HEK293 (cell line): ENCODE measurements at regions not wholly inside any gene's neighbourhood (a gene's known extent, or its start where the extent isn't known, plus 50 kb on each side); places are given as distances from the start of the nearest gene placed in this dataset.

Source experiments
- CTCF ChIA-PET: fragments of 350-600 bp; formaldehyde crosslinking; extraction: SDS; loops from one replicate; lab custom pipeline; 2021; ENCODE audit warnings: antibody characterized with exemption; lab: Yijun Ruan, JAX
- POLR2A ChIA-PET: fragments of 300-600 bp; formaldehyde crosslinking; extraction: SDS; loops from one replicate; lab custom pipeline; 2020; ENCODE audit warnings: antibody characterized with exemption, inconsistent platforms; lab: Yijun Ruan, JAX
- H3K27ac ChIP-seq: fragments of 200-500 bp; sonication (Bioruptor generic); 2 replicates; pipeline ENCODE4 v1.5.1; 2014; ENCODE audit warnings: low read depth, low read length, control low read depth, inconsistent platforms; ENCODE audit errors: extremely low read depth
- H3K36me3 ChIP-seq, 2 experiments: fragments of 200-500 bp in 1 of 2; sonication (Bioruptor generic) in 1 of 2; 1 replicate in 1 of 2; 2 replicates in 1 of 2; pipeline ENCODE4 v1.5.1; 2014 to 2017; ENCODE audit warnings: inconsistent platforms in 2 of 2, low read length in 2 of 2; ENCODE audit not compliant: control insufficient read depth in 2 of 2, insufficient read depth in 1 of 2
- H3K4me1 ChIP-seq: fragments of 200-500 bp; sonication (Bioruptor generic); 2 replicates; pipeline ENCODE4 v1.5.1; 2014; ENCODE audit warnings: mild to moderate bottlenecking, low read length, inconsistent platforms; ENCODE audit not compliant: control insufficient read depth, insufficient read depth
- H3K4me3 ChIP-seq: 2 replicates; pipeline ENCODE4 v1.5.1; 2011; ENCODE audit warnings: low read depth, mild to moderate bottlenecking, control low read depth, low read length, moderate library complexity
- H3K9me3 ChIP-seq: fragments of 200-500 bp; sonication (Bioruptor generic); 2 replicates; pipeline ENCODE4 v1.5.1; 2014; ENCODE audit warnings: low read depth, low read length, inconsistent platforms; ENCODE audit not compliant: control insufficient read depth, insufficient read depth
- KLF1 ChIP-seq: fragments of 450-650 bp; formaldehyde crosslinking; IDR thresholded peaks from 2 replicates; pipeline ENCODE4 v1.5.1; 2016; ENCODE audit warnings: missing biosample characterization, missing genetic modification characterization
- MZF1 ChIP-seq: fragments of 450-650 bp; formaldehyde crosslinking; IDR thresholded peaks from 2 replicates; pipeline ENCODE4 v1.5.1; 2017; ENCODE audit warnings: missing biosample characterization, missing genetic modification characterization, borderline replicate concordance
- ZBTB20 ChIP-seq: fragments of 450-650 bp; formaldehyde crosslinking; IDR thresholded peaks from 2 replicates; pipeline ENCODE4 v1.5.1; 2016; ENCODE audit warnings: missing biosample characterization, missing genetic modification characterization
- ZFP69B ChIP-seq: fragments of 450-650 bp; formaldehyde crosslinking; IDR thresholded peaks from 2 replicates; pipeline ENCODE4 v1.5.1; 2016; ENCODE audit warnings: missing biosample characterization, missing genetic modification characterization
- ZNF10 ChIP-seq: fragments of 450-650 bp; formaldehyde crosslinking; IDR thresholded peaks from 2 replicates; pipeline ENCODE4 v1.5.1; 2017; ENCODE audit warnings: missing biosample characterization, missing genetic modification characterization
- ZNF112 ChIP-seq: fragments of 450-650 bp; formaldehyde crosslinking; IDR thresholded peaks from 2 replicates; pipeline ENCODE4 v1.5.0; 2017; ENCODE audit warnings: missing biosample characterization, missing genetic modification characterization
- ZNF140 ChIP-seq: fragments of 450-650 bp; formaldehyde crosslinking; IDR thresholded peaks from 2 replicates; pipeline ENCODE4 v1.5.1; 2016; ENCODE audit warnings: missing biosample characterization, missing genetic modification characterization
- ZNF157 ChIP-seq: fragments of 450-650 bp; formaldehyde crosslinking; IDR thresholded peaks from 2 replicates; pipeline ENCODE4 v1.5.1; 2016; ENCODE audit warnings: missing biosample characterization, missing genetic modification characterization
- ZNF280C ChIP-seq: fragments of 450-650 bp; formaldehyde crosslinking; IDR thresholded peaks from 2 replicates; pipeline ENCODE4 v1.5.1; 2016; ENCODE audit warnings: missing biosample characterization, missing genetic modification characterization
- ZNF391 ChIP-seq: fragments of 450-650 bp; formaldehyde crosslinking; IDR thresholded peaks from 2 replicates; pipeline ENCODE4 v1.5.1; 2016; ENCODE audit warnings: low read depth, missing biosample characterization, missing genetic modification characterization, borderline replicate concordance
- ZNF404 ChIP-seq: fragments of 450-650 bp; formaldehyde crosslinking; IDR thresholded peaks from 2 replicates; pipeline ENCODE4 v1.5.1; 2017; ENCODE audit warnings: missing biosample characterization, missing genetic modification characterization
- ZNF510 ChIP-seq: fragments of 450-650 bp; formaldehyde crosslinking; IDR thresholded peaks from 2 replicates; pipeline ENCODE4 v1.5.1; 2018; ENCODE audit warnings: mild to moderate bottlenecking, missing genetic modification characterization, missing biosample characterization; ENCODE audit not compliant: insufficient replicate concordance
- ZNF518A ChIP-seq: fragments of 450-650 bp; formaldehyde crosslinking; conservative IDR thresholded peaks from 2 replicates; pipeline ENCODE4 v1.5.1; 2016; ENCODE audit warnings: low read depth, missing biosample characterization, missing genetic modification characterization
- ZNF555 ChIP-seq: fragments of 450-650 bp; formaldehyde crosslinking; conservative IDR thresholded peaks from 2 replicates; pipeline ENCODE4 v1.5.1; 2017; ENCODE audit warnings: missing biosample characterization, mild to moderate bottlenecking, missing genetic modification characterization, inconsistent platforms
- ZNF571 ChIP-seq: fragments of 450-650 bp; formaldehyde crosslinking; IDR thresholded peaks from 2 replicates; pipeline ENCODE4 v1.5.0; 2017; ENCODE audit warnings: missing biosample characterization, missing genetic modification characterization
- ZNF610 ChIP-seq: fragments of 450-650 bp; formaldehyde crosslinking; IDR thresholded peaks from 2 replicates; pipeline ENCODE4 v1.5.1; 2016; ENCODE audit warnings: missing biosample characterization, missing genetic modification characterization, borderline replicate concordance
- ZNF660 ChIP-seq: fragments of 450-650 bp; IDR thresholded peaks from 2 replicates; pipeline ENCODE4 v1.5.1; 2018; ENCODE audit warnings: missing biosample characterization, mild to moderate bottlenecking, missing genetic modification characterization
- ZNF664 ChIP-seq: fragments of 450-650 bp; formaldehyde crosslinking; IDR thresholded peaks from 2 replicates; pipeline ENCODE4 v1.5.1; 2016; ENCODE audit warnings: missing biosample characterization, missing genetic modification characterization
- ZNF791 ChIP-seq: fragments of 450-650 bp; formaldehyde crosslinking; IDR thresholded peaks from 2 replicates; pipeline ENCODE4 v1.5.1; 2016; ENCODE audit warnings: missing biosample characterization, missing genetic modification characterization
- ZNF830 ChIP-seq: fragments of 450-650 bp; IDR thresholded peaks from 2 replicates; pipeline ENCODE4 v1.5.0; 2018; ENCODE audit warnings: missing biosample characterization, missing genetic modification characterization, low read depth, mild to moderate bottlenecking, moderate library complexity
- ZSCAN30 ChIP-seq: fragments of 450-650 bp; IDR thresholded peaks from 2 replicates; pipeline ENCODE4 v1.5.1; 2018; ENCODE audit warnings: missing biosample characterization, mild to moderate bottlenecking, missing genetic modification characterization, moderate library complexity
- TF ChIP-seq, protein P1 (sequence below): fragments of 450-650 bp; formaldehyde crosslinking; IDR thresholded peaks from 2 replicates; pipeline ENCODE4 v1.5.1; 2016; ENCODE audit warnings: missing biosample characterization, missing genetic modification characterization
- TF ChIP-seq, protein P2 (sequence below): fragments of 450-650 bp; formaldehyde crosslinking; IDR thresholded peaks from 2 replicates; pipeline ENCODE4 v1.5.1; 2016; ENCODE audit warnings: missing biosample characterization, missing genetic modification characterization

- TF ChIP-seq ZNF140 (tag by site-specific recombination) = no peak
- TF ChIP-seq ZNF830 (tag by site-specific recombination) = no peak
- no peak for TF ChIP-seq ZNF391 (tag by site-specific recombination)
- TF ChIP-seq ZNF157 (tag by site-specific recombination) = no peak
- TF ChIP-seq ZNF518A = no peak
- TF ChIP-seq ZNF10 (tag by site-specific recombination) = no peak
- TF ChIP-seq ZNF571 (tag by site-specific recombination) = no peak
- TF ChIP-seq ZSCAN30 (tag by site-specific recombination) = no peak
- TF ChIP-seq ZFP69B = no peak
- TF ChIP-seq, protein P1, sequence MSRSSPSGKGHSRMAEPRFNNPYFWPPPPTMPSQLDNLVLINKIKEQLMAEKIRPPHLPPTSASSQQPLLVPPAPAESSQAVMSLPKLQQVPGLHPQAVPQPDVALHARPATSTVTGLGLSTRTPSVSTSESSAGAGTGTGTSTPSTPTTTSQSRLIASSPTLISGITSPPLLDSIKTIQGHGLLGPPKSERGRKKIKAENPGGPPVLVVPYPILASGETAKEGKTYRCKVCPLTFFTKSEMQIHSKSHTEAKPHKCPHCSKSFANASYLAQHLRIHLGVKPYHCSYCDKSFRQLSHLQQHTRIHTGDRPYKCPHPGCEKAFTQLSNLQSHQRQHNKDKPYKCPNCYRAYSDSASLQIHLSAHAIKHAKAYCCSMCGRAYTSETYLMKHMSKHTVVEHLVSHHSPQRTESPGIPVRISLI (tag by site-specific recombination) = no peak
- no peak for TF ChIP-seq ZNF664 (tag by site-specific recombination)
- no peak for TF ChIP-seq ZNF510 (tag by site-specific recombination)
- CTCF ChIA-PET = interaction anchor here (0.9 to 1.2 kb wide), 3 partner anchors 7 to 356 kb away, joined by 3 read pairs; no protein-coding TSS in a partner anchor
- no peaks in the 10 kb centered on the region for H3K4me1 ChIP-seq
- H3K4me3 ChIP-seq = no peak overlapping the region
- no peak overlapping the region for H3K27ac ChIP-seq
- POLR2A ChIA-PET = no interaction called here
- H3K9me3 ChIP-seq = no peaks in the 10 kb centered on the region
- no peaks in the 10 kb centered on the region for H3K36me3 ChIP-seq
These were observed 197.1 kb upstream of the RPL38 start for GRCh38 chr17:74006371-74006770.

GRCh38 chr17:74008196-74008595, 195.3 kb upstream of the RPL38 start:
- Histone ChIP-seq H3K36me3 (no peaks in the 10 kb centered on the region), H3K27ac (no peak overlapping the region), H3K4me3 (no peak overlapping the region)
- no peak for TF ChIP-seq ZNF555 (tag by site-specific recombination)
- TF ChIP-seq ZNF571 (tag by site-specific recombination) = no peak
- TF ChIP-seq ZNF112 (tag by site-specific recombination) = no peak
- no peak for TF ChIP-seq ZNF280C (tag by site-specific recombination)
- no peak for TF ChIP-seq KLF1 (tag by site-specific recombination)
- TF ChIP-seq MZF1 (tag by site-specific recombination) = no peak
- no peak for TF ChIP-seq ZNF404 (tag by site-specific recombination)
- no peak for TF ChIP-seq ZNF660
- no peak for TF ChIP-seq ZBTB20
- no peak for TF ChIP-seq ZNF391 (tag by site-specific recombination)
- no peak for TF ChIP-seq ZNF791 (tag by site-specific recombination)
- TF ChIP-seq, protein P2, sequence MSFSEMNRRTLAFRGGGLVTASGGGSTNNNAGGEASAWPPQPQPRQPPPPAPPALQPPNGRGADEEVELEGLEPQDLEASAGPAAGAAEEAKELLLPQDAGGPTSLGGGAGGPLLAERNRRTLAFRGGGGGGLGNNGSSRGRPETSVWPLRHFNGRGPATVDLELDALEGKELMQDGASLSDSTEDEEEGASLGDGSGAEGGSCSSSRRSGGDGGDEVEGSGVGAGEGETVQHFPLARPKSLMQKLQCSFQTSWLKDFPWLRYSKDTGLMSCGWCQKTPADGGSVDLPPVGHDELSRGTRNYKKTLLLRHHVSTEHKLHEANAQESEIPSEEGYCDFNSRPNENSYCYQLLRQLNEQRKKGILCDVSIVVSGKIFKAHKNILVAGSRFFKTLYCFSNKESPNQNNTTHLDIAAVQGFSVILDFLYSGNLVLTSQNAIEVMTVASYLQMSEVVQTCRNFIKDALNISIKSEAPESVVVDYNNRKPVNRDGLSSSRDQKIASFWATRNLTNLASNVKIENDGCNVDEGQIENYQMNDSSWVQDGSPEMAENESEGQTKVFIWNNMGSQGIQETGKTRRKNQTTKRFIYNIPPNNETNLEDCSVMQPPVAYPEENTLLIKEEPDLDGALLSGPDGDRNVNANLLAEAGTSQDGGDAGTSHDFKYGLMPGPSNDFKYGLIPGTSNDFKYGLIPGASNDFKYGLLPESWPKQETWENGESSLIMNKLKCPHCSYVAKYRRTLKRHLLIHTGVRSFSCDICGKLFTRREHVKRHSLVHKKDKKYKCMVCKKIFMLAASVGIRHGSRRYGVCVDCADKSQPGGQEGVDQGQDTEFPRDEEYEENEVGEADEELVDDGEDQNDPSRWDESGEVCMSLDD (tag by site-specific recombination) = no peak
- no peak for TF ChIP-seq ZNF610 (tag by site-specific recombination)
- TF ChIP-seq, all 188 proteins: peak for 0
- POLR2A ChIA-PET = no interaction called here
- CTCF ChIA-PET = interaction anchor here (0.6 to 2.0 kb wide), 5 partner anchors 10 to 579 kb away, joined by 3 to 9 read pairs (median 4); no protein-coding TSS in a partner anchor
- H3K4me1 ChIP-seq = no peaks in the 10 kb centered on the region
- H3K9me3 ChIP-seq = no peaks in the 10 kb centered on the region
